8988T (cell line): ENCODE measurements at regions not wholly inside any gene's neighbourhood (a gene's known extent, or its start where the extent isn't known, plus 50 kb on each side); places are given as distances from the start of the nearest gene placed in this dataset.

ENCODE experiments used
- DNase-seq: peaks from one replicate; pipeline ENCODE4 v3.0.0; 2011

- no peak for DNase-seq
These were observed 233.0 kb upstream of the RAB4A start for GRCh38 chr1:229037806-229038405.

- DNase-seq, result no peak
These were observed 230.1 kb upstream of the RAB4A start for GRCh38 chr1:229040630-229041358.

- no peak for DNase-seq
These were observed 229.0 kb upstream of the RAB4A start for GRCh38 chr1:229041946-229042345.

GRCh38 chr1:229042482-229042881, 228.4 kb upstream of the RAB4A start:
- no peak for DNase-seq

GRCh38 chr1:229043115-229043514, 227.8 kb upstream of the RAB4A start:
- DNase-seq, result no peak

- no peak for DNase-seq
These were observed 224.6 kb upstream of the RAB4A start for GRCh38 chr1:229046251-229046853.

GRCh38 chr1:229047161-229047839, 223.6 kb upstream of the RAB4A start:
- no peak for DNase-seq

- DNase-seq, result no peak
These were observed 222.9 kb upstream of the RAB4A start for GRCh38 chr1:229047840-229048620.

GRCh38 chr1:229048896-229049295, 222.0 kb upstream of the RAB4A start:
- no peak for DNase-seq

- no peak for DNase-seq
These were observed 214.9 kb upstream of the RAB4A start for GRCh38 chr1:229056046-229056445.

GRCh38 chr1:229058111-229058561, 212.8 kb upstream of the RAB4A start:
- DNase-seq, result no peak

GRCh38 chr1:229058729-229059128, 212.2 kb upstream of the RAB4A start:
- DNase-seq, result no peak

GRCh38 chr1:229059671-229060539, 211.0 kb upstream of the RAB4A start:
- DNase-seq, result no peak

GRCh38 chr1:229062135-229062534, 208.8 kb upstream of the RAB4A start:
- no peak for DNase-seq

- DNase-seq, result no peak
These were observed 207.6 kb upstream of the RAB4A start for GRCh38 chr1:229063154-229063773.

GRCh38 chr1:229064320-229065168, 206.4 kb upstream of the RAB4A start:
- DNase-seq, result no peak

GRCh38 chr1:229065613-229066012, 205.3 kb upstream of the RAB4A start:
- no peak for DNase-seq

- no peak for DNase-seq
These were observed 204.3 kb upstream of the RAB4A start for GRCh38 chr1:229066591-229066990.

GRCh38 chr1:229067546-229067945, 203.4 kb upstream of the RAB4A start:
- DNase-seq, result no peak

GRCh38 chr1:229068270-229068987, 202.5 kb upstream of the RAB4A start:
- no peak for DNase-seq
